HG02970 (cell line): ENCODE measurements at regions not wholly inside any gene's neighbourhood (a gene's known extent, or its start where the extent isn't known, plus 50 kb on each side); places are given as distances from the start of the nearest gene placed in this dataset.
"Not testable (repeated sequence)": the region's sequence is repeated elsewhere in the genome, so short reads cannot be mapped to it uniquely, and the experiment has no call there.

Experiments
- ATAC-seq: cut with Tn5 transposase; IDR thresholded peaks from one replicate; pipeline ENCODE4 v1.9.1; 2021; ENCODE audit warnings: mild to moderate bottlenecking, moderate library complexity, moderate number of reproducible peaks; ENCODE audit not compliant: unreplicated experiment, low FRiP score

DNA sequence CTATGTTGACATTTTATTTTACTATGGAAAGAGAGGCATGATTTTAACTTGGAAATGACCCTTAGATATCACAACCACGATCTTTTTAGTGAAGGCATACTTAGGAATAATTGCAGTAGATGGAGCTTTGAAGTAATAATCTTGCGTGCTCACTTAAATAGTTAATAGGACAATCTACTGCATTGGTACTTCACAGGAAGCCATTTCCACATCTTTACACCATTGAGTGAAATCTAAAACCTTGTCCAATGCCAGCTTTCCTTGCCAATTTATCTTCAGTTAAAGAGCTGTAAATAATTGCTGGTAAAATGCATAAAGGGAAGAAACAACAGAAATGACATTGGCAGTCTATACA, 586.3 kb downstream of the ADGRL2 start:
- no peak for ATAC-seq

DNA sequence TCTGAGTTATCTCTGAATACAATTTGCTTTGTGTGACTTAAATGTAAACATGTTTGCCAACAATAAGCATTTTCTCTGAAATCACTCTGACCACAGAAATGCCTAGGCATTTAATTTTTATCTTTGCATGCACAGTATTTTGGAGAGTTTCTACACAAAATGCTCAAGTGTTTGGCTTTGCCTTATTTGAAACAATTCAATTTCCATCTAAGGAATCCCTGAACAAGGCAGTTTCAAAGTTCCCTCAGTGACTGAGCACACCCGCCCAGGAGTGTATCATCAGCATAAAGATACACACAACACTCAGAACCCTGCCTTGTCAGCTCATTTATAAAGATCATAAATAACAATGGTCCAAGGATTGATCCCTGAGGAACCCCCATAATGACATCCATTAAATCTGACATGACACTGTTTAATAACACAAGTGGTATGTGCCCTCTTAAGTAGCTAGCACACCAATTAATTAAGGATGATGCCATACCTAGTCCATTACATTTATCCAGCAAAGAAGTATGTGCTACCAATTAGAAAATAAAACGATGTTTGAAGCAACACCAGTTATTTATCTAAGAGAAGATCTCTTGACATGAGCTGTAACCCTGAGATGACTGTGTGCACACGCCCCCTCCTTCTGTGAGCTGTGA, 585.8 kb downstream of the ADGRL2 start:
- ATAC-seq, result no peak

GRCh38 chr1:82384776-82385175, 584.0 kb downstream of the ADGRL2 start:
- no peak for ATAC-seq

DNA sequence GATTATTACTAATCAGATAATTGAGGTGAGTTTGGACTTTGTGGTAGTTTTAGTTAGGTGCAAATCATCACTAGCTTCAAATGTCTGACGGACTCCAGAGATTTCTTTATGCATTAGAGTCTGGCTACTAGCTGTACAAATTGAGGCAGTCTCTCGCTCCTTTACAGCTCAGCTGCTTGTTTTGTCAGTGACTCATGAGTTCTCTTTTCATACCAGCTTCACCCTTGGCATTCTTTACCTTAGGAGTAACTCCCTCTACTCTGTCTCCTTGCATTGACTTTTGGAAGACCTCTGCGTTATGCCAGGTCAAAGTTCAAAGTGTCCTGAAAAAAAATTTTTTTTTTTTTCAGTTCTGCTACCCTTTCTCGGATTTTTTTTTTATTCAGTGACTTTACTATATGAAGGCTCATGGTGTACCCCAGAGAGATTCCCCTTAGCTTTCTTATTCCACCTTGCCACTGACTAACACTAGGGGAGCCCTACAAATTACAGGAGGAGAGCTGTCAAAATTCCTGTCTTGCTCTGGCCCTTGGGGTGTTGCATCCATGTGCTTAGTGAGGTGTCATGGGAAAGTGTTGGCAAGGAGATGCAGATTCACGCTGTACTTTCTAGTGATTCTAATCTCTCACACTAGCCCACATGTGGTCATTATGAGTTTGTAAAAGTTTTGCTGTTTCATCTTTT, 576.6 kb downstream of the ADGRL2 start:
- no peak for ATAC-seq

- no peak for ATAC-seq
Observed at GRCh38 chr1:82373710-82374109, 573.0 kb downstream of the ADGRL2 start.

GRCh38 chr1:82371844-82372498, 571.2 kb downstream of the ADGRL2 start:
- no peak for ATAC-seq

DNA sequence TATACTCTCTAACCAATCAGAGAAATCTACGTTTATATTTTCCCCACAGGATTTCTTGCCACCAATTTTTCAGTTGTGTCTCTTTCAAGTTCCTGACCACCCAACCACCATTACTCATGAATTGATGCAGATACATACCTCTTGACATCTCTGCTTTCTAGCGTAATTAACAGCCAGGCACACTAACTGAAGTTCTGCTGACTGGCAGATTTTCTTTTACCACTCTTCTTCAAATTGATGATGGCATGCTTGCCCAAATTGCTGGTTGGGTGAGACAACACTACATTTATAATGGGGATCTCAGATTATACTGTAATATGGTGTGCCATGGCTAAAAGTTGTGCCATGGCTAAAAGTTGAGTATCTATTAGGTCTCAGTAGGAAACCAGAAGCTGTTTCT, 566.7 kb downstream of the ADGRL2 start:
- ATAC-seq, result no peak

- ATAC-seq, result no peak
Observed at GRCh38 chr1:82366689-82367088, 566.0 kb downstream of the ADGRL2 start.

- ATAC-seq, result not testable (repeated sequence)
Observed at GRCh38 chr1:82359541-82359940, 558.8 kb downstream of the ADGRL2 start.

GRCh38 chr1:82358706-82359105, 558.0 kb downstream of the ADGRL2 start:
- ATAC-seq, result not testable (repeated sequence)

DNA sequence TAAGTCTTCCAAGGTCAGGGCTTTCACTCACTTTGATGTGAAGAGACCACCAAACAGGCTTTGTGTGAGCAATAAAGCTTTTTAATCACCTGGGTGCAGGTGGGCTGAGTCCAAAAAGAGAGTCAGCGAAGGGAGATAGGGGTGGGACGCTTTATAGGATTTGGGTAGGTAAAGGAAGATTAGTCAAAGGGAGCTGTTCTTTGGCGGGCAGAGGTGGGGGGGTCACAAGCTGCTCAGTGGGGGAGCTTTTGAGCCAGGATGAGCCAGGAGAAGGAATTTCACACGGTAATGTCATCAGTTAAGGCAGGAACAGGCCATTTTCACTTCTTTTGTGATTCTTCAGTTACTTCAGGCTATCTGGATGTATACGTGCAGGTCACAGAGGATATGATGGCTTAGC, 553.8 kb downstream of the ADGRL2 start:
- not testable (repeated sequence) for ATAC-seq

DNA sequence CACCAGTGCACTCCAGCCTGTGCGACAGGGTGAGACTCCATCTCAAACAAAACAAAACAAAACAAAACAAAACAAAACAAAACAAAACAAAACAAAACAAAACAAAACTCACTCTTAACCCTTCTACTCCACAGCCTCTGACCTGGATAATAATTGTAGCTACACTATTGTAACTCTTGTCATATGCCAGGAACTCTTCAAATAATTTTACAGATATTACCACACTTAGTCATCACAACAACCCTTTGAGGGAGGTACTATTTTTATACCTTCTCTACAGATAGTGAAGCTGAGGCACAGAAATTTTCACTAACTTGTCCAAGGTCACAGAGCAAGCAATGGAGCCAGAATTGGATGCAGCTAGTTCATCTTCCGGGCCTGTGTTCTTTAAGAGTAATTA, 547.8 kb downstream of the ADGRL2 start:
- ATAC-seq, result no peak

- no peak for ATAC-seq
Observed at GRCh38 chr1:82346141-82346540, 545.4 kb downstream of the ADGRL2 start.

GRCh38 chr1:82343381-82343780, 542.6 kb downstream of the ADGRL2 start:
- ATAC-seq, result no peak

DNA sequence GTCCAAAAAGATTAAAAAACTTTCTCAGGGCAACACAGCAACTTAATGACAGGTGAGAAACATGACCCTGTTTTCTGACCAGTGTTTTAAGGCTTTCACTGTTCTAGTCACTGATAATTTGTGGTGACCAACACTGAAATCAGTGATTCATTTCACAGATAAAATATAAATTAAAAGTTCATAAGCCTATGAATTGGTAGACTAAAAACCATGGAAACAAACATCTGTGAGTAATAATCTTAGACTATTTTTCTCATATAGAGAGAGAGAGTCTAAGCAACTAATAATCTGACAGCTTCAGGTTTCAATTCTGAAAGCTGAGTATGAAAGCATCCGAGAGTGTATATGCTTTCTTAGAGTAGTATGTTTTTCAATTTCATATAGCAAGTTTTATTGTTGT, 536.9 kb downstream of the ADGRL2 start:
- no peak for ATAC-seq

- no peak for ATAC-seq
Observed at GRCh38 chr1:82330330-82330729, 529.6 kb downstream of the ADGRL2 start.

GRCh38 chr1:82329226-82329625, 528.5 kb downstream of the ADGRL2 start:
- ATAC-seq, result no peak

DNA sequence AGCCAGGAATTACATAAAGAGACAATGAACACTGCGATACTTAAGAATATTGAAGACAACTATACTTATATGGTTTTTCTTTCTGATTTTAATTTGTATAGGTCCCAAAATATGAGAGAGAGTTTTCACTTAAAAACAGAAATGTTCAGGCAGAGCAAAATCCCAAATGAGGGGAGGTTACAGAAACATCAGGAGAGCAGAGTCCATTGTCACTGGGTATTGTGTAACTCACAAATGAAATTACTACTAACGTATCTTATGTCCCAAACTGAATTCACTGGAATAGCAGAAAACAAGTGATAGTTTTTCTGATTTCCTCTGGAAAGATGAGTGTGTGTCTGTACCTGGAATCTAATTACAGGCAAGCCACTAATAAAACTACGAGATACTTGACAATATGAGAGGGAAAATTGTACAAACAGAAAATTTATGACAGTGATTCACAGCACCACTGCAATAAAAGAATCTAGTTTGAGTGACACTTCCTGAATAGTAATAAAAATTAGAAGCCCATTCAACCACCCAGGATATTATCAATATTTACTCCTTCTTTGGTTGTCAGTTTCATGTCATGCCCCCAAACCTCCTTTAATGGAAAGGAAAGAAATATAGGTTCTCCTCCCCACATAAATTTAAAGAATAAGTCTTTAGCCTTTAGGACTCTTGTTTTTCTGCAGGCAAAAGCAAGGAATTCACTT, 522.6 kb downstream of the ADGRL2 start:
- no peak for ATAC-seq

- ATAC-seq, result no peak
Observed at GRCh38 chr1:82321794-82322193, 521.1 kb downstream of the ADGRL2 start.

- no peak for ATAC-seq
Observed at GRCh38 chr1:82319546-82319945, 518.8 kb downstream of the ADGRL2 start.

DNA sequence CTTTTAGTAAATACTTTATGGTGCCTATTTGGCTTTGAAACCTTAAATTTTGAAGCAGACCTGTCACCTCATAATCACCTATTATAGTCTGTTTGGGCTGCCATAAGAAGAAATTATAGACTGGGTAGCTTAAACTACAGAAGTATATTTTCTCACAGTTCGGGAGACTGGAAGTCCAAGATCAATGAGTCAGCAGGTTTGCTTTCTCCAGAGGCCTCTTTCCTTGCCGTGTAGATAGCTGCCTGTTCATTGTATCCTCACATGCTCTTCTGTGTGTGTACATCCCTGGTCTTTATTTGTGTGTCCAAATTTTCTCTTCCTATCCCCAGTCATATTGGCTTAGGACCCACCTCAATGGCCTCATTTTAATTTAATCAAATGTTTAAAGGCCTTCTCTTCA, 518.2 kb downstream of the ADGRL2 start:
- no peak for ATAC-seq
